Astrocyte (in vitro differentiated cells and primary cell): ENCODE measurements at regions not wholly inside any gene's neighbourhood (a gene's known extent, or its start where the extent isn't known, plus 50 kb on each side); places are given as distances from the start of the nearest gene placed in this dataset.
A peak's percentile ranks its signal among the peaks of the same experiment; 100 is the strongest.

Experiments used
- DNase-seq: peaks from one replicate; pipeline ENCODE4 v3.0.0-alpha.2; 2010; ENCODE audit warnings: low read depth
- FAIRE-seq: peaks from 2 replicates; lab custom pipeline; 2011; peaks lifted over from hg19 to GRCh38; lab: Jason Lieb, UNC
- H2AFZ ChIP-seq: 2 replicates; pipeline ENCODE4 v1.6.0; 2012; ENCODE audit warnings: low read depth, low read length, inconsistent platforms
- H3K27ac ChIP-seq: 2 replicates; pipeline ENCODE4 v1.5.1; 2011; ENCODE audit warnings: low read depth, low read length, inconsistent platforms
- H3K27me3 ChIP-seq: 2 replicates; pipeline ENCODE4 v1.6.0; 2011; ENCODE audit warnings: low read length, inconsistent platforms; ENCODE audit not compliant: insufficient read depth
- H3K36me3 ChIP-seq: 2 replicates; pipeline ENCODE4 v1.5.1; 2011; ENCODE audit warnings: low read length, inconsistent platforms; ENCODE audit not compliant: insufficient read depth
- H3K4me1 ChIP-seq: 2 replicates; pipeline ENCODE4 v1.5.1; 2011; ENCODE audit warnings: low read length, inconsistent platforms; ENCODE audit not compliant: insufficient read depth
- H3K4me2 ChIP-seq: 2 replicates; pipeline ENCODE4 v1.6.0; 2012; ENCODE audit warnings: low read length, inconsistent platforms
- H3K4me3 ChIP-seq: 2 replicates; pipeline ENCODE4 v1.5.1; 2011; ENCODE audit warnings: low read depth, mild to moderate bottlenecking, low read length, inconsistent platforms; ENCODE audit not compliant: insufficient read depth
- H3K79me2 ChIP-seq: 2 replicates; pipeline ENCODE4 v1.6.0; 2012; ENCODE audit warnings: mild to moderate bottlenecking, low read length, inconsistent platforms; ENCODE audit not compliant: insufficient read depth
- H3K9ac ChIP-seq: 2 replicates; pipeline ENCODE4 v1.6.0; 2012; ENCODE audit warnings: mild to moderate bottlenecking, low read length, inconsistent platforms
- H3K9me3 ChIP-seq: 2 replicates; pipeline ENCODE4 v1.5.1; 2012; ENCODE audit warnings: low read depth, mild to moderate bottlenecking, low read length, inconsistent platforms; ENCODE audit not compliant: insufficient read depth
- H4K20me1 ChIP-seq: 2 replicates; pipeline ENCODE4 v1.6.0; 2012; ENCODE audit warnings: low read length, inconsistent platforms; ENCODE audit not compliant: insufficient read depth
- H3K27ac Mint-ChIP-seq: one replicate; pipeline ENCODE4 v1.8.0; 2021; ENCODE audit warnings: mild to moderate bottlenecking, mixed read lengths; ENCODE audit not compliant: unreplicated experiment
- H3K27me3 Mint-ChIP-seq: one replicate; pipeline ENCODE4 v1.8.0; 2021; ENCODE audit warnings: low read depth, mixed read lengths; ENCODE audit not compliant: unreplicated experiment
- H3K36me3 Mint-ChIP-seq: one replicate; pipeline ENCODE4 v1.8.0; 2021; ENCODE audit warnings: low read depth, mixed read lengths; ENCODE audit not compliant: unreplicated experiment
- H3K4me1 Mint-ChIP-seq: one replicate; pipeline ENCODE4 v1.8.0; 2021; ENCODE audit warnings: low read depth, mixed read lengths; ENCODE audit not compliant: unreplicated experiment
- H3K4me3 Mint-ChIP-seq: one replicate; pipeline ENCODE4 v1.8.0; 2021; ENCODE audit warnings: mild to moderate bottlenecking, moderate library complexity, mixed read lengths; ENCODE audit not compliant: unreplicated experiment
- H3K9me3 Mint-ChIP-seq: one replicate; pipeline ENCODE4 v1.8.0; 2021; ENCODE audit warnings: mild to moderate bottlenecking, mixed read lengths; ENCODE audit not compliant: unreplicated experiment
- CTCF ChIP-seq: IDR thresholded peaks from 2 replicates; pipeline ENCODE4 v1.5.1; 2011; ENCODE audit warnings: low read depth, mild to moderate bottlenecking, inconsistent platforms, low read length, moderate library complexity; ENCODE audit not compliant: insufficient read depth
- EZH2 ChIP-seq: IDR thresholded peaks from 2 replicates; pipeline ENCODE4 v1.6.1; 2012; ENCODE audit warnings: mild to moderate bottlenecking, low read length, inconsistent platforms; ENCODE audit not compliant: insufficient read depth

DNA sequence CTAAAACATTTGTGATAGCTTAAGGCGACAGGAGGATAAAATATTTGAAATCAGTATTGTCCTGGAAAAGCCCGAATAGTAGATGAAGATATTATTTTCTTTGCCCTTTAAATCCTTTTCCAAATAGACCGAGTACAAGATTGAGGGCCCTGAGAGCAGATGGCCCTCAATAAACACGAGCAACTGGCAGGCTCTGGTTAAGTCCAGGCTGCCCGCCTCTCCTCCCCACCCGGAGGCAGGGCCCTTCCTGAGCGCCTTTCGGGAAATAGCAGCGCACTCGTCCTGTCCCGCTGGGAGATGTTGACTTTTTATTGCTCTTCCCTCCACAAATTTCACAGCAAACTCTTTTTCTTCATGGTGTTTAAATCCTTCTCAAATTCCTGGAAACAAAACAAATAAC, 50.8 kb upstream of the MAX start:
- Histone ChIP-seq H3K79me2 (no peaks in the 10 kb centered on the region), H3K9ac (no peak overlapping the region), H3K27ac (no peak overlapping the region), H3K4me1 (peaks cover 5% of the 10 kb centered on the region), H3K9me3 (no peaks in the 10 kb centered on the region), H2AFZ (no peak overlapping the region), H3K4me2 (no peak overlapping the region), H4K20me1 (no peaks in the 10 kb centered on the region), H3K36me3 (no peaks in the 10 kb centered on the region), H3K27me3 (no peaks in the 10 kb centered on the region), H3K4me3 (no peak overlapping the region)
- peaks cover 8% of the 10 kb centered on the region for H3K27me3 Mint-ChIP-seq
- H3K4me3 Mint-ChIP-seq, result no peak overlapping the region
- TF ChIP-seq EZH2, result no peak
- TF ChIP-seq CTCF, result no peak
- DNase-seq, result no peak
- FAIRE-seq, result no peak
- H3K9me3 Mint-ChIP-seq, result no peaks in the 10 kb centered on the region
- H3K27ac Mint-ChIP-seq, result no peak overlapping the region
- H3K4me1 Mint-ChIP-seq, result peaks cover 15% of the 10 kb centered on the region
- H3K36me3 Mint-ChIP-seq, result no peaks in the 10 kb centered on the region

DNA sequence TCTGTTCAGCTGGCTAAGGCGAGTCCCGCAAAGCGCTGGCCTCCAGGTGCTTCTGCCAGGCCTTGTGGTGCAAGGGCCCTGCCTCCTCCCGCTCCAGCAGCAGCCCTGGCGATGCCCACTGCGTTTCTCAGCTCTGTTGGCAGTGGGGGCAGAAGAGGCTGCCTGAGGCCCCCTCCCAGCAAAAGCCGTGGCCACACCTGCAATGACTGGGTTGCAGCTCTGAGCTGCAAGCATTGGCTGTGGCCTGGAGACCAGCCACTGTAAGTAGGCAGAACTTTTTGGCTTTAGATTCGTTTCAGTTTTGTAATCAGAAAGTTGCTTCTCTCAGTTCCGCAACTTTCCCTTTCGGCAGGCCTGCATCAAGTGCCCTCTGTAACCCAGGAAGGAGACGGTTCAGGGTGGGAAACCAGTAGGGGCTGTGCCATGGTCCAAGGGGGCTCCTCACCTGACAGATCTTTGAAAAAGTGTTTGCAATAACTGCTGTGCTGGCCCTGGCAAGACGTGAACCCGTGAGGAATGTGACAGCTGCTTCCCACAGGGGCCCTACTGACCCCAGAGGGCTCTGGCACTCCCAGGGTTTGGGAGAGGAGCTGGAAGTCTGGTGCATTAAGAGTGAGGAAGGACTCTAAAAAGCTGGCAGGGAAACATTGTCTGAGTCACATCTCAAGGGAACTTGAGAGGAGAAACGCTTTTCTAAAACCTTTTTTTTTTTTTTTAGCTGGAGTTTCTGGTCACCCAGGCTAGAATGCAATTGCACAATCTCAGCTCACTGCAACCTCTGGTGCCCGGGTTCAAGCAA, 54.5 kb upstream of the MAX start:
- no peak overlapping the region for H3K9ac ChIP-seq
- H3K79me2 ChIP-seq, result no peaks in the 10 kb centered on the region
- no peaks in the 10 kb centered on the region for H3K36me3 Mint-ChIP-seq
- no peak overlapping the region for H3K27ac Mint-ChIP-seq
- DNase-seq (peak; percentile 76), FAIRE-seq (no peak)
- H3K9me3 ChIP-seq, result no peaks in the 10 kb centered on the region
- H3K4me1 Mint-ChIP-seq, result peaks cover 7% of the 10 kb centered on the region
- no peak overlapping the region for H3K4me3 ChIP-seq
- H3K4me3 Mint-ChIP-seq, result no peak overlapping the region
- no peak overlapping the region for H3K4me2 ChIP-seq
- TF ChIP-seq CTCF, result no peak
- no peak for TF ChIP-seq EZH2
- H3K27ac ChIP-seq, result no peak overlapping the region
- no peaks in the 10 kb centered on the region for H3K27me3 ChIP-seq
- H3K9me3 Mint-ChIP-seq, result no peaks in the 10 kb centered on the region
- peaks cover 5% of the 10 kb centered on the region for H3K4me1 ChIP-seq
- peaks cover under 1% of the 10 kb centered on the region for H3K27me3 Mint-ChIP-seq
- H4K20me1 ChIP-seq, result no peaks in the 10 kb centered on the region
- H2AFZ ChIP-seq, result no peak overlapping the region
- no peaks in the 10 kb centered on the region for H3K36me3 ChIP-seq
